HG02938 (cell line): ENCODE measurements at regions not wholly inside any gene's neighbourhood (a gene's known extent, or its start where the extent isn't known, plus 50 kb on each side); places are given as distances from the start of the nearest gene placed in this dataset.
"Not testable (repeated sequence)": the region's sequence is repeated elsewhere in the genome, so short reads cannot be mapped to it uniquely, and the experiment has no call there.

Experiments used
- ATAC-seq: cut with Tn5 transposase; IDR thresholded peaks from one replicate; pipeline ENCODE4 v1.9.1; 2021; ENCODE audit warnings: mild to moderate bottlenecking, moderate library complexity; ENCODE audit not compliant: unreplicated experiment

DNA sequence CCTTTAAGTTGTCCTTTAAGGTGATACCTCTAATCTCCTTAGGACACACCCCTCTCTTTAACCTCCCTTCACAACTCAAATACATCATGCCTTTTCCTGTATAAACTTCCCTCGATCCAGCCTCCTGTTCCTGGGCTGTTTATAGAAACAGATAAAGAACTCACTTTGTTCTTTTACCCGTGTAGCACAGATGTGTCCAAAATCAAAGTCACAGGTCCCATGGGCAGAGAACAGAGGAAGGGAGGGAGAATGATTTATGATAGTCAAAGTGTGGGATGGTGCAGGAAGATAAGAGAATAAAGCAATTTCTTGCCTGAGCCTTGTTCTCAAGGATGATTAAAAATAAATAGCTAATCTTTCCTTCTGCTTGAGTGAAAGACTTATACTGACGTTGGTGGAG is 50.3 kb upstream of the CABCOCO1 start:
- no peak for ATAC-seq

DNA sequence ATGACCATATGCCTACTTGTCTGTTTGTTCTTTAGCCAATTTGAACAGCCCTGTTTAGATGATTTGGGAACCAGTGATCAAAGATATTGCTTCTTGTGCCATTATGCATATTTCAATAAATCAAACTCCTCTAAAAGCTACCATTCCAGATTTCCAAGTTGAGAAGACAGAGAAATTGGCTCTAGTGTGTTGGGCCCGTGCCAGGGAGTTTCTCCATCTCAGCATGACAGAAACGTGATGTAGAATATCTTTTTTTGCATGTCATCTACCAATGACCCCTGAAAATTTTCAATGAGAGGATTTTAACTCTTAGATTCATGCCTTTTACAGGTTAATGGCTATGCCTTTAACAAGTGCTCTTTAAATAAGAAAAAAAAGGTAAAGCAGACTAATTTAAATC is 50.7 kb upstream of the CABCOCO1 start:
- no peak for ATAC-seq

DNA sequence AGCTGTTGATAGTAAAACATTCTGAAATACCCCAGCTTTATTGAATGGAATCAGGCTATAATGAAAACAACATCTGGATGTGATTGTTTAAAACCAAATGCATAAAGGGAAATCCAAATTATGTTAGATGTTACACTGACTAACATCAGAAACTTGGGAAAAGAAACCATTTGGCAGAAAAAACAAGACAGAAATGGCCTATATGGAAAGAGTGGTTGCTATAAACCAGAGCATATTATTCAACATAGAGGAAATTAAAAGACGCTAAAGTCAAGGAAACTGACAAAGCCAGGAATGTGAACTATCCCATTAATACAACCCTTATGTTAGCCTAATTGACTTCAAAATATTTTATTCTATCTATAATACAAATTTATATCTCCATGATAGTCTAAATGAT is 53.0 kb upstream of the CABCOCO1 start:
- ATAC-seq: no peak

DNA sequence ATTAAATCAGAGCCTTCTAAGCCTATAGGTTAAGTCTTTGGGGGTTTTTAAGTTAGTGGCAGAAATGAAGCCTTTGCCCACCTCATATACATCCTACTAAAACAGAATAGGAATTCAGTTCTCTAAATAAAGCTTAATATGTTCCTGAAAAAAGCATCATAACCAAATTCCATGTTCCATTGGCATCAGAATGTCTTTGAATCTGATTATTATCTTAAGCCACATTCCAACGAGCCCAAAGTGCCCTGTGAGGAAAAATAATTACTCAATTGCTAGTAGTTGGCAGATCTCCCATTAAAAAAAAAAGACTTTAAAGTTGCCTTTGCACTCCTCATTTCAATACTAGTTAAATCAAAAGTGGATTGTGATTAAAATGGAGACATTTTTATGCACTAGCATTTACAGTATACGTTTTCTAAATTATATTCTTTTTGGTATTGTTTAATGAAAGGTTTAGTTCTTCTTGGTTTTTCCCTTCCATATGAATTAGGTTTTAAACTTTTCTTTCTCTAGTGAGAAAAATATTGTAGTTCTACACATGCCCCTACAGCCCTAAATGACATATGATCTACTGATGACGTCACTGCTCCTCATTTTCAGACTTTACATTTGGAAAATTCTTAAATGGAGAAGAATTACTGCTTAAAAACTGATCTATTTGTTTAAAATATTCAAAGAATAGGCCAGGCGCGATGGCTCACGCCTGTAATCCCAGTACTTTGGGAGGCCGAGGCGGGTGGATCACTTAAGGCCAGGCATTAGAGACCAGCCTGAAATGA is 54.3 kb upstream of the CABCOCO1 start:
- ATAC-seq: no peak

DNA sequence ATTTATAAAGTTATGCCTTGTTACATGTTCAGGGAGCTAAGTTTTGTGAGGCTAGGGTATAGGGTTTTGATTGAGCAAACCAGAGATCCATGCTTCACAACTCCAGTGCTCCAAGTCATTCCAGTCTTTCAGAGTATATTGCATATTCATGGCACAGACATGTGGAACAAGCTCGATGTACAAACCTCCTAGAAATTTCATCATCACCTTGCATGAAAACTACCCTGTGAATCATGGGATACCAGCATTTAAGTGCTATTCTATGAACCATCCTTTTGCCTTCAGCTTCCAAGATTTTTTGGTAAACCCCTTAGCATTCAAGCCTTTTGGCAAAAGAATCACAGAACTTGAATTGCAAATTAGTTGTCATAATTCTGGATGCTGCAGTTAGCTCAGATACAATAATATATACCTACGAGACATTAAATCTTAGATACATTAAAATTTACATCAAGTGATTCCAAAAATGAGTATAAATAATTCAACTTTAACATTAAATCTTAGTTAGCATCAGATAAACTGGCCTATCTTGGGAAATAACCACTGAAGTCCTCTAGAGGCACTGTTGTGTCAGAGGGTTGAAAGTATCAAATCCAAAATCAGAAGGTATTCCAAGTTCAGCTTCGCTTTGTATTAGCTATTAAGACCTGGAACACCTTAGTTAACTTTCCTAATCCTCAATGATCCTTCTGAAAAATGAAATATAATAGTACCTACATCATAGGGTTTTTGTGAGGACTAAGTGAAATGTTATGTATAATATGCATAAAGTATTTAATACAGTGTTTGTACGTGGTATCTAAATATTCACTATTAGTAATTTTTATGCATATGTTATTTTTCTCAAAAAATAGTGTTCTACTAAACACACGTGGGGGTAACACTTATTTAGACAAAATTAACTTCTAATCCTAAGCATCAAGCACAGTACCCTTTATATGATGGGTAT is 55.5 kb upstream of the CABCOCO1 start:
- no peak for ATAC-seq

DNA sequence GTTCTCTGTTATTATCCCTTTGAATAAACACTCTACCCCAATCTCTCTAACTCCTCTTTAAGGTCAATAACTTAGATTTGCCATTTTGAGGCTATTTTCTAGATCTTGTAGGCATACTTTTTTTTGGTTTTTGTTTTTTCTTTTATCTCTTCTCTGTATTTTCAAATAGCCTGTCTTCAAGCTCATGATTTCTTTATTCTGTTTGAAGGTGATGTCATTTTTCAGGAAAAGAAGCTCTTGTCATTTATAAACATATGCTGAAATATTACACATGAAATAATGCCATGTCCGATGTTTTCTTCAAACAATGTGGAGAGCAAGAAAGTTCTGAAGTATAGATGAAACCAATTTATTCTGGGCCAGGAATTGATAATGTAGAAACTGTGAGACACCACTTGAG is 57.5 kb upstream of the CABCOCO1 start:
- ATAC-seq: no peak

DNA sequence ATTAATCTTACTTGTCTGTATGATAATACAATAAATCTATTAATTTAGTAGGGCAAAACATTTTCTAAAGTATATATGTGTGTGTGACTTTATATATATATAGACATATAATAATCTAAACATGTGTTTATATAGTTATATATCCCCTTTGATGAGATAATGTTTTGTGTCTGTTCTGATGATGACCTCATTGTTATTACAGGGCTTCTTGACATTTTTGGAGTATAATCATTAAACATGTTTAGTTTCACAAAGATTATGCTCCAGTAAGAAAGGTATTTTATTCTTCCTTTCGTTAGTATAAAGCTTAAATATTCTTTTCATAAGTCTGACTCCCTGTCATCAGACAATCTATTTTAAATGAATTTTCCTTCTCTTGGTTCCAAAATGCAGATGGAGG is 62.3 kb upstream of the CABCOCO1 start:
- no peak for ATAC-seq

DNA sequence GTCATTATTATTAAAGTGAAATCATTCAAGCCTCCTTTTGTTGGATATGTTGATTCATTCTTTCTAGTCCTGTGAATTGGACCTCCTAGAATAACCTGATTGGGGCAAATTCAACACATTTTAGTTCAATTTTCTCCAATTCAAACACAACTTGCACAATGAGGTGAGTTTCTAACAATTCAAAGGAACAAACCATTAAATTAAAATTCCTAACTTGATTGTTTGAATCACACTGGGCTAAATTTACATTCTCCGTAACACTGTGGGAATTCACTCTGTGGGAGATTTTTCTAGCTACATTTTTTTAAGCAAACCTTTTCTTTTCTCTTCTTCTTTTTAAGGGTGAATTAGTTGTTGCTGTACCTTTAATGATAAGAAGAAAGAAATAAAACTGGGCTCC is 68.3 kb upstream of the CABCOCO1 start:
- ATAC-seq: no peak

DNA sequence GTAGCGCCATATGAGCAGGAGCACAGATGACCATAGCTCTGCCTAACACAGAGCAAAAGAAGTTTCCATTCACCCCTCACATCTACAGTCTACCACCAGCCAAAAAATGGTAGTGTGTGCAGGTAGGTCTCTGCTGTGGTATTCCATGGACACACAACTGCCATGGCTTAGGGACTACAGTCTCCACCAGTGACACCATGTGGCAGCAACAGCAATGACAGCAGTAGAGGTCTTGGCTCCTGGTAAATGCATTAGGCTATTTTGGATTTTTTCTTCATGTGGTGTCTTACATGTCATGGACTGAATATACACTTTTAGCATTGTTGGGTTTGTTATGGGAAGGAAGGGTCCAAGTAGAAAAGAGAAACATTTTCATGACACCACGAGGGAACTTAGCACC is 70.1 kb upstream of the CABCOCO1 start:
- ATAC-seq: peak; percentile 74

DNA sequence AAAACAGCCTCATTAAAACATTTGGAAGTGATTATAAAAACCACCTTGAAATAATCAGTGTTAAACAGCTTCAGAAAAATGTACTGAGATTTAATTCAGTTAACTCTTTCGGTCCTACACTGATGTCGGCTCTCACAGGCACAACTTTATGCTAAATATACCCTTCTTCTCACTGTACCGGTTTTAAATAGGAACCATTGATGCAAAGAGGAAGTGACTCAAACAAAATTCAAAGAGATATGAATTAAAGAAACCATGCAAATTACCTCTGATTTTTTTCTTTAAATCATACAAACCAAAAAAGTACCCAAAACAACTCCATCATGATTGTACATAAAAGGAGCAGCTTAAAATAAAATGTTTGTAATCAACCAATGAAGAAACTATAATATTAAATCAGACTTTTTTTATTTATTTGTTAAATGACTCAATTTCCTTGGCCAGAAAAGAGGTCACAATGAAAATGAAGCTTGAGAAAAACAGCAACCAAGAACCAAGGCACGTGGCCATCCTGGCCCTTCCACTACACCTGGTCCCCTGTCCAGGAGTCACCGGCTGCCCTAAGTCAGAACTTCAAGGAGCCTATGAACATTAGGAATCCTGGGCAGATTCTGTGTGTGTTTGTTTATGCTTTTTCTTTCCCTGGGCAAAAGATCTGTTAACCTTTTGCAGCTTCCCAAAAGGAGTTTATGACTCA is 73.0 kb upstream of the CABCOCO1 start:
- ATAC-seq: no peak

DNA sequence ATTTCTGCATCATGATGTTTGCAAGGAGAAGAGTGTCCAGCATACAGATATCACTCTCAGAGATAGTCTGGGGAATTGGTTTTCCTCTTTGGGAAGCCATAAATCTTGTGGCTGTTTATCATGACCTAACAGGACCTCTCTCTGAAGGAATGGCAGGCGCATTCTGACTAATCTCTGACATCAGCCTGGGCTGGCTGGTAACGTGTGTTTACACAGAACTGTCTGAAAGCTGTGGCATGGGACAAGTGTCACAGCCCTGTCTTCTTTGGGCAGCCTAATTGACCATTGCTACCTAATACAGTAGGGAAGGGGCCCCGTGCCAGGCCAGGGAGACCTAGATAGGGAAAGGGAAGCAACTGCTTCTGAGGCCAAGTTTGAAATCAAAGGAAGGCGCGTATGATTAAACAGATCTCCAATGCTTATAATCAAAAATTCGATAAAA is 73.9 kb upstream of the CABCOCO1 start:
- ATAC-seq: no peak

DNA sequence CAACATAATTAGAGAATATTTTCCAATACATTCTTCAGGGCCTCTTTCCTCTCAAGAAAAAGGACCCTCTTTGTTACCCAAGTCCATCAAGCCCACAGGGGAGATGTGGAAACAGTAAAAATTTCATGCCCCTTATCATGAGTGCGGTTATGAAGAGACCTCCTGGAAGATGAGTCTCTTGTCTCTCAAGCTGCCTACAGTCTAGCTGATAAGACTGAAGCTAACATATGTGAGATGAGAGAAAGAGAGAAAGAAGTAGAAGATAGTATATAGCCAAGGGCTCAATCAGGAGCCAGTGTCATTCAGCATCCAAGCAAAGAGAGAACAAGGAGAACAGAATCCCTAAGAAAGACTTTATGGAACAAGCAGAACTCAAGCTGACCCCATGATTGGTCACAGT is 75.9 kb upstream of the CABCOCO1 start:
- no peak for ATAC-seq

DNA sequence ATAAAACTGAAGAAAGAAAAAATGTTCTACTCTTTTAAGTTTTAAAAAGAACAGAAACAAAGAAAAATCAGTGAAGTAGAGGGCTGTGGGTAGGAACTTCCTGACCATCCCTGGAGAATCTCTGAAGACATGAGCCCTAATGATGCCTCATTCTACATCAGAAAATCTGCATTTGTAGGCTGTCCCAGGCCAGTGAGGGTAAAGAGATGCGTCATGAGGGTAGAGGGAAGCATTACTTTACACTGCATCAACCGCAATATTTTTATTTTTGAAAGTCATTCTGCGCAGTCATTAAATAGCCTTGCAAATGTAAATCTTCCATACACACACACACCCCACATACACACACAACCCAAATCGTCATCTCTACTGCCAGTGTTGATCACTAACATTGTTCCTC is 82.1 kb upstream of the CABCOCO1 start:
- no peak for ATAC-seq

DNA sequence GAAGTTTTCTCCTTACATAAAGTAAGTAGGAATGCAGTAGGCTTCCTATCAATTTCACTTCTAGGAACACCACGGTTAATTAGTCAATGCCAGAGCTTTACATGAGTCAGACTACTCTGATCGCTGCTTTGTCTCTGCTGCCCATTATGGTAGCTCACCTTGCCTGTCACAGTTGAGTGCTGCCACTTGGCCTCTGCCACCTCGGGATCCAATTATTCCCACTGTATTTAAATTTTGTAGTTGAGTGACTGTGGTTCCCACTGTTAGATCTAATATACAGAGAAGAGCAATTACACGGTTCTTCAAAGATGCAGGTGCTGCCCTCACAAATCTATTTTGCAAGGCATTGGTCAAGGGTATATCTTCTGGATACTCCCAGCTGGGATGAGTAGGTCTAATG is 92.5 kb upstream of the CABCOCO1 start:
- ATAC-seq: not testable (repeated sequence)

DNA sequence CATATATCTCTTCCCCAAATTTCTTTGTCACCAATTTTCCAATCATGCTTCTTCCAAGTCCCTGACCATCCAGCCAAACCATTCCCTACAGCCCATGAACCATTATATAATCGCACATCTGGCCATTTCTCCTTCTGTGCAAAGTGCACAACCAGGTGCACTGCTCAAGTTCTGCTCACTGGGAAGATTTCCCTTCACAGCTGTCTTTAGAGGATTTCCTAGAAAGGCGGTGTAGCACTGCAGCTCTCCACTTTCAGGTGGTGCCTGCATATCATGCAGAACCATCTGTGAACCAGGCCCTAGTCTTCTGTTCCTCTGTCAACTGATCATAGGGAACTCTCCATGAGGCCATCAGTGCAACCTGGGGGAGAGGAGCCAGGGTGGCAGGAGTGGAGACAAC is 95.0 kb upstream of the CABCOCO1 start:
- no peak for ATAC-seq

DNA sequence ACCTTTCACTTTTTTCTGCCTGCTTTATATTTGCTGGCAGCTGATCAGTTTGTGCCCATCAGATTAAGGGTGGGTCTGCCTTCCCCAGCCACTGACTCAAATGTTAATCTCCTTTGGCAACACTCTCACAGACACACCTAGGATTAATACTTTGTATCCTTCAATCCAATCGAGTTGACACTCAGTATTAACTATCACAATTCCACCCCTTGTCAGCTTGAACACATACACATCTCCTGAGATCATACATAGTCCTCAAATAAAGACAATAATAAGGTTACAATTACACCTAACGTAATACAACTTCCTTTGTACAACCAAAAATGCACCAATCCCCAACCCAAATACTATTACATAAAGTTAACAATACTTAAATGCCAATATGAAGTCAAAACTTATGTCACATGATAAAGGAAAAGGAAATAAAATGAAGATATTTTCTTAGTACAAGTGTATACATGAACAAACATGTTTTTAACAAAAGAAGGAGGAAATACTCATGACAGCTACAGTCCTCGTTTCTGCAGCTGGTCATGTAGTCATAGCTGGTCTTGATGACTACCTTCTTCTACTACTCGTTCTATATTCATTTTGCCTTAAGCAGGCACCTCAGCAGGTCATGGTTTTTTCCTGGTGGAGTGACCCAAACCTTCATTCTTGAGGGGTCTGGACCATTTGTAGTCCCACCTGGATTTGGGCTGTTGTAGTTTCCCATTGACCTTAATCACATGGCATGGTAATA is 96.7 kb upstream of the CABCOCO1 start:
- no peak for ATAC-seq

DNA sequence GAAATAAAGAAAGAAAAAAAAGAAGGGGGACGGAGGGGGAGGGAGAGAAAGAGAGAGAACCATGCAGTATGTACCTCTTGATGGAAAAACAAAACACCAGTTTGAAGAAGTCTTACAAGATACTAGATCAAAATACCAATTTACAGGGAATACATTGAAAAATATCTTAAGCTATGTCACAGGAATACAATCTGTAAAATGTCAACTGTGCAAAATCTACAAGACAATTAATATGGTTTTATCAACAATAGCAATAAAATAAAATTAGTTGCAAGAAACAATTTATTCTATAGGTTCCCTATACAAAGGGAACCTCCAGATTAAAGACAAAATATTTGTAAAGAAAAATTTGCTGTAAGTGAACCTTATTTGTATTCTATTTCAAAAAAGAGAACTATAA is 98.3 kb upstream of the CABCOCO1 start:
- ATAC-seq: no peak

DNA sequence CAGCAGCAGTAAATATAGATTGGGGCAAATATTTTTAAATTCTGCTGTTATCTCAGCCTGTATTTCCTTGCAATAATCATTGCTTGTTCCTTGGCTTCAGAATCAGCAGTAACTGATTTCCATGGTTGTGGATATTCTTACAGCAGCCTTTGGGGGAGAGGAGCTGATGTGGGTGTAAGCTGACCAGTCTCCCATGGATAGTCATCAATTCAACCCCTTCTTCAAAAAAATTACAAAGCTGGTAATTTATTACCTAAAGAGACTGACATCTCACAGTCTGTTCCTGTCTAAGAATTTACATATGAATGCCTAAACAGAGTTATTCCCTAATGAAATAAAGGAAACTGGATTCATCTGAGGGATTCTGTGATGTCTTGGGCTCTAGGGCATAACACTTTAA is 103.1 kb upstream of the CABCOCO1 start:
- no peak for ATAC-seq

DNA sequence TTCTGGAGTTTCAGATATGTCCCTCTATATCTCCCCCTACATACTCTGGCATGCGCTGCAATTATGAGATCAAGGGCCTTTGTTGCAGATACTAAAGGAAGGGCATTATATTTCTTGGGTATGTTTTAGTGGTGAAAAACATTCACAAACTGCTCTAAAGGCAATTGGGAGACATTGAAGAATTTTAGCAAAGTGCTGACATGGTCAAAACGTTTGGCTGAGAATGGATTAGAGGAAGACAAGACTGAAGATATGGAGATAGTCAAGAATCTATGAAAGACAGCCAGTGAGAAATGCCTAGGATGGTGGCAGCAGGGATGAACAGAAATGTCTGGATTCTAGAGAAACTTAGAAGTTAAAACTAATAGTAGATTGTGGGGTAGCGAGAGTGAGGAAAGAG is 104.5 kb upstream of the CABCOCO1 start:
- ATAC-seq: no peak

DNA sequence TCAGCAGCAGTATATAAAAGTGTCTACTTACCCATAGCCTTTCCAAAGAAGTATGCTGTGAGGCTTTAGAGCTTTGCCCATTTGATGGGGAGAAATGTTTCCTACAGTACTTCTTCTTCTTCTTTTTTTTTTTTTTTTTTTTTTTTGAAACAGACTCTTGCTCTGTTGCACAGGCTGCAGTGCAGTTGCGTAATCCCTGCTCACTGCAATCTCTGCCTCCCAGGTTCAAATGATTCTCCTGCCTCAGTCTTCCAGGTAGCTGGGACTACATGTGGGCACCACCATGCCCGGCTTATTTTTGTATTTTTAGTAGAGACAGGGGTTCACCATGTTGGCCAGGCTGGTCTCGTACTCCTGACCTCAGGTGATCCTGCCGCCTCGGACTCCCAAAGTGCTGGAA is 101.7 kb upstream of the TMEM26 start:
- ATAC-seq: no peak

DNA sequence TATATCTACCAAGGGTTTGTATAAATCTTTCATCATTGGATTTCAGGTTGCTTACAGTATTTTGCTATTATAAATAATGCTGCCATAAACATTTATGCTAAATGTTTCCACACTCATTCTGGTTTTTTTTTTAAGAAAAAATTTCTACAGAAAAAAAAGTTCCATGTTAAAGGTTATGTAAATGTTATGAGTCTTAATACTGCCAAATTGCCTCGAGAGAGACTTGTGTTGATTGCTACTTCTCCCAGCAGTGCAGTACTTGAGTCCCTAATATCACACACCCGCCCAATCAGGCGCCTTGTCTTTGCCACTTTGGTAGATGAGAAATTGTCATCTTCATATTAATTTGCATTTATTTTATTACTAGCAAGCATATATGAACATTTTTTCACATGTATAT is 96.7 kb upstream of the TMEM26 start:
- no peak for ATAC-seq
